ENCODE measurements at regions not wholly inside any gene's neighbourhood (a gene's known extent, or its start where the extent isn't known, plus 50 kb on each side); places are given as distances from the start of the nearest gene placed in this dataset.

DNA sequence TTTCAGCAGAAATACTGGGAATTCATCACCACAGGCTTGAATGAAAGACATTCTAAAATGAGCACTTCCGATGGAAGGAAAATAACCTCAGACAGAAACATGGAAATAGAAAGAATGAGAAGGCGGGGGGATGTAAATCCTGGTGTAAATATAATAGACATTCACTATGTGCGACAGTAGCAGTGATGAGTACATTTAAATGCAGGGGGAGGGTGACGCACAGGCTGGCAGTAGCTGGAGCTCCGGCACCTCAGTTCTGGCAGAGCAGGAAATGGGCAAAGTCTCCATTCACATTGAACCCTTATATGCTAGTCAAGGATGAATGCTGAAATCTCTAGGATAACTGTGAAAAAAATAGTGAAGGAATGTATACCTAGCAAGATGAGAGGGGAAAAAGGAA is 172.7 kb upstream of the C14orf180 start:
- no peak for TF ChIP-seq POLR2A (IDR thresholded peaks at IDR 0.05; ENCODE audit: low read length)
- no peak for TF ChIP-seq GATA1 (IDR thresholded peaks at IDR 0.05; ENCODE audit: low read depth, low read length)

All from erythroblast (primary cell).